ENCODE measurements at regions not wholly inside any gene's neighbourhood (a gene's known extent, or its start where the extent isn't known, plus 50 kb on each side); places are given as distances from the start of the nearest gene placed in this dataset.
"Not testable (repeated sequence)": the region's sequence is repeated elsewhere in the genome, so short reads cannot be mapped to it uniquely, and the experiment has no call there.

GRCh38 chr5:125979636-125980035 lies 443.6 kb upstream of the GRAMD2B start:
- no peak for DNase-seq

GRCh38 chr5:125981016-125981415 lies 442.2 kb upstream of the GRAMD2B start:
- DNase-seq: no peak

- DNase-seq: no peak
Observed at GRCh38 chr5:125987677-125988255, 435.4 kb upstream of the GRAMD2B start.

- DNase-seq: no peak
Observed at GRCh38 chr5:125992050-125992449, 431.2 kb upstream of the GRAMD2B start.

- not testable (repeated sequence) for DNase-seq
Observed at GRCh38 chr5:125999271-126000030, 423.8 kb upstream of the GRAMD2B start.

GRCh38 chr5:126000507-126000906 lies 422.7 kb upstream of the GRAMD2B start:
- DNase-seq: no peak

GRCh38 chr5:126002222-126002897 lies 420.8 kb upstream of the GRAMD2B start:
- DNase-seq: no peak

GRCh38 chr5:126003309-126003708 lies 419.9 kb upstream of the GRAMD2B start:
- DNase-seq: no peak

- DNase-seq: no peak
Observed at GRCh38 chr5:126004636-126005035, 418.6 kb upstream of the GRAMD2B start.

- no peak for DNase-seq
Observed at GRCh38 chr5:126007841-126008240, 415.4 kb upstream of the GRAMD2B start.

GRCh38 chr5:126009566-126009965 lies 413.6 kb upstream of the GRAMD2B start:
- DNase-seq: no peak

- DNase-seq: not testable (repeated sequence)
Observed at GRCh38 chr5:126011526-126011925, 411.7 kb upstream of the GRAMD2B start.

GRCh38 chr5:126014676-126015075 lies 408.5 kb upstream of the GRAMD2B start:
- DNase-seq: no peak

GRCh38 chr5:126015235-126016181 lies 407.7 kb upstream of the GRAMD2B start:
- peak in 1 of 5 experiments; percentile 18 for DNase-seq

- no peak for DNase-seq
Observed at GRCh38 chr5:126016256-126016655, 407.0 kb upstream of the GRAMD2B start.

GRCh38 chr5:126017096-126017495 lies 406.1 kb upstream of the GRAMD2B start:
- no peak for DNase-seq

- DNase-seq: no peak
Observed at GRCh38 chr5:126020770-126021169, 402.4 kb upstream of the GRAMD2B start.

- DNase-seq: peak in 1 of 5 experiments; percentile 71
Observed at GRCh38 chr5:126023994-126024441, 399.2 kb upstream of the GRAMD2B start.

GRCh38 chr5:126027149-126027548 lies 396.1 kb upstream of the GRAMD2B start:
- DNase-seq: no peak

GRCh38 chr5:126027652-126028051 lies 395.6 kb upstream of the GRAMD2B start:
- DNase-seq: no peak

GRCh38 chr5:126028336-126028735 lies 394.9 kb upstream of the GRAMD2B start:
- no peak for DNase-seq

GRCh38 chr5:126029282-126029681 lies 393.9 kb upstream of the GRAMD2B start:
- DNase-seq: not testable (repeated sequence)

GRCh38 chr5:126030698-126031097 lies 392.5 kb upstream of the GRAMD2B start:
- DNase-seq: no peak

Measured in T-helper 2 cell (primary cell).